IMR-90 (cell line): ENCODE measurements at regions not wholly inside any gene's neighbourhood (a gene's known extent, or its start where the extent isn't known, plus 50 kb on each side); places are given as distances from the start of the nearest gene placed in this dataset.

Experiments used
- CEBPB ChIP-seq: IDR thresholded peaks from 2 replicates; pipeline ENCODE4 v1.6.1; 2012; ENCODE audit warnings: low read depth, low read length, improper control_type of control experiment
- CHD1 ChIP-seq: IDR thresholded peaks from 2 replicates; pipeline ENCODE4 v1.6.1; 2012; ENCODE audit warnings: low read depth, low read length, improper control_type of control experiment
- CTCF ChIP-seq: conservative IDR thresholded peaks from 2 replicates; pipeline ENCODE4 v1.5.1; 2012; ENCODE audit warnings: mild to moderate bottlenecking, low read depth, low read length, improper control_type of control experiment
- MAZ ChIP-seq: IDR thresholded peaks from 2 replicates; pipeline ENCODE4 v1.6.1; 2012; ENCODE audit warnings: low read depth, mild to moderate bottlenecking, low read length, improper control_type of control experiment, moderate library complexity, borderline replicate concordance
- MXI1 ChIP-seq: IDR thresholded peaks from 2 replicates; pipeline ENCODE4 v1.6.1; 2012; ENCODE audit warnings: low read depth, mild to moderate bottlenecking, low read length, moderate library complexity, borderline replicate concordance
- POLR2A ChIP-seq: IDR thresholded peaks from 2 replicates; pipeline ENCODE4 v1.6.1; 2012; ENCODE audit warnings: mild to moderate bottlenecking, low read depth, low read length
- RAD21 ChIP-seq: IDR thresholded peaks from 2 replicates; pipeline ENCODE4 v1.6.1; 2012; ENCODE audit warnings: low read length, improper control_type of control experiment
- RCOR1 ChIP-seq: IDR thresholded peaks from 2 replicates; pipeline ENCODE4 v1.6.1; 2012; ENCODE audit warnings: mild to moderate bottlenecking, low read length, improper control_type of control experiment; ENCODE audit not compliant: insufficient replicate concordance
- TF ChIP-seq, protein P1 (sequence below): fragments of 150-350 bp; IDR thresholded peaks from 2 replicates; pipeline ENCODE4 v1.6.1; 2017; ENCODE audit warnings: mild to moderate bottlenecking, antibody characterized with exemption, low read length, low read depth

- TF ChIP-seq RAD21: no peak
- no peak for TF ChIP-seq CTCF
- TF ChIP-seq CEBPB: no peak
- TF ChIP-seq, protein P1, sequence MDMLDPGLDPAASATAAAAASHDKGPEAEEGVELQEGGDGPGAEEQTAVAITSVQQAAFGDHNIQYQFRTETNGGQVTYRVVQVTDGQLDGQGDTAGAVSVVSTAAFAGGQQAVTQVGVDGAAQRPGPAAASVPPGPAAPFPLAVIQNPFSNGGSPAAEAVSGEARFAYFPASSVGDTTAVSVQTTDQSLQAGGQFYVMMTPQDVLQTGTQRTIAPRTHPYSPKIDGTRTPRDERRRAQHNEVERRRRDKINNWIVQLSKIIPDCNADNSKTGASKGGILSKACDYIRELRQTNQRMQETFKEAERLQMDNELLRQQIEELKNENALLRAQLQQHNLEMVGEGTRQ: no peak
- no peak for TF ChIP-seq RCOR1
- no peak for TF ChIP-seq MXI1
- no peak for TF ChIP-seq CHD1
- no peak for TF ChIP-seq POLR2A
- no peak for TF ChIP-seq MAZ
These were observed 229.0 kb upstream of the LCORL start for GRCh38 chr4:18250564-18250963.
